Endometrium (tissue), 2 donors: ENCODE measurements at regions not wholly inside any gene's neighbourhood (a gene's known extent, or its start where the extent isn't known, plus 50 kb on each side); places are given as distances from the start of the nearest gene placed in this dataset.

Experiments used
- FAIRE-seq: peaks from 2 replicates; lab custom pipeline; 2012; peaks lifted over from hg19 to GRCh38; lab: Jason Lieb, UNC
- donor health status: control.
- donor health status: control.

GRCh38 chr2:204049635-204050034, 113.1 kb downstream of the ICOS start:
- FAIRE-seq, result no peak

DNA sequence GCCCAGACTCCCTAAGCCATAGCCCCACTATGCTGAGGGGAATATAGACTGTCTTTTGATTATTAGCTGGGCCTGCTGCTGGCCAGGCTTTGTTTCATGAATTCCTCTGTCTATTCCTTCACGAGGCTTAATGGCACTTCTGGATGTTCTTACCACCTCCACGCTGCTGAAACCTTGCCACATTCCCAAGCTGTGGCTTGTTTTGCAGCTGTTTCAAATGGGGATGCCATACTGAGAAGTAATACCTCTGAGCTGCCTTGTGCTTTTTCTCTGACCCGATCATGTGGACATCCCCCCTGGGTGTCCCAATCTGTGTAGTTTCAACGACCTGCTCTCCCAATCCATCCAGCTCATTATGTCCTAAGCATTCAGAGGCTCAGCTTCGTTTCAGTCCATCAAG, 114.1 kb downstream of the ICOS start:
- FAIRE-seq, result no peak

GRCh38 chr2:204051476-204051875, 114.9 kb downstream of the ICOS start:
- FAIRE-seq, result no peak

GRCh38 chr2:204051984-204052556, 115.5 kb downstream of the ICOS start:
- FAIRE-seq, result no peak

DNA sequence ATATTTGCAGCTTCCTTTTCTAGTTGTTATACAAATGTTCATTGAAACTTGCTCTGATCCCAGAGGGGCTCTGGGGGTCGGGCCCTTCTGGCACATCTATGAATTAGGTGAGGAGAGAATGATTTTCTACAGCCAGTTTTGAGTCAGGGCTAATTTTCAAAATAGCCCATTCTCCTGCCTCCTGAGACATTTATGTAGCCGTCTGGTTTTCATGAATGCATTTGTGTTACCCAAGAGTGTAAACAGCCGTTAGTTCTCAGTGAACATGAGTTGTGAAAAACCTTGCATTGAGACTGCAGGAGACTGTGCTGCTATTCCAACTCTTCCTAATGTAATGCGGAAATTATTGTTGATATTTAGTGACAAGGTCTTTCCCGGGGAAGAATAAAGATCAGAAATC, 122.5 kb downstream of the ICOS start:
- FAIRE-seq, result no peak

- no peak for FAIRE-seq
These were observed 124.3 kb downstream of the ICOS start for GRCh38 chr2:204060841-204061240.

GRCh38 chr2:204061241-204061640, 124.7 kb downstream of the ICOS start:
- FAIRE-seq, result no peak

DNA sequence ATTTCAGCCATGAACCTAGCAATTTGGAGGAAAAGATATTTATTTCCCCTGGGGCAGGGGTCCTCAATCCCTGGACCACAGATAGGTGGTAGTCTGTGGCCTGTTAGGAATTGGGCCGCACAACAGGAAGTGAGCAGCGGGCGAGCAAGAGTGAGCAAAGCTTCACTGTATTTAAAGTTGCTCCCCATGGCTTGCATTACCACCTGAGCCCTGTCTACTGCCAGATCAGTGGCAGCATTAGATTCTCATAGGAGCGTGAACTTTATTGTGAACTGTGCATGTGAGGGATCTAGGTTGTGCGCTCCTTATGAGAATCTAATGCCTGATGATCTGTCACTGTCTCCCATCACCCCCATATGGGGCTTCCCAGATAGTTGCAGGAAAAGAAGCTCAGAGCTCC, 127.6 kb downstream of the ICOS start:
- no peak for FAIRE-seq

DNA sequence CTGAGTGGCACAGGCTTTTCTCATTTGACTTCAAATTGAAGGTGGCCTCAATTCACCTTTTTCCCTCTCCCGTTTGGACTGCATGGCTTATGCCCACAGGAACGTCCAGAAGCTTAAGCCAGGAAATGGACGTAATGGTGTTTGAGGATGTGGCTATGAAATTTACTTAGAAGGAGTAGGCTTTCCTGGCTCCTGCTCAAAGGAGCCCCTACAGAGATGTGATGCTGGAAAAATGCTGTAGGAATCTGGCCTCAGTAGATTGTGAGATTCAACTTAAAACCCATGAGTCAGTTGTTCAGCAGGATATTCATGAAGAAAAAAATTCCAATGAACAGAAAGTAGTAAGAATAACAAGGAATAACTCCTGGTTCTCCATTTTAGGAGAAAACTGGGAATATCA, 129.0 kb downstream of the ICOS start:
- no peak for FAIRE-seq

DNA sequence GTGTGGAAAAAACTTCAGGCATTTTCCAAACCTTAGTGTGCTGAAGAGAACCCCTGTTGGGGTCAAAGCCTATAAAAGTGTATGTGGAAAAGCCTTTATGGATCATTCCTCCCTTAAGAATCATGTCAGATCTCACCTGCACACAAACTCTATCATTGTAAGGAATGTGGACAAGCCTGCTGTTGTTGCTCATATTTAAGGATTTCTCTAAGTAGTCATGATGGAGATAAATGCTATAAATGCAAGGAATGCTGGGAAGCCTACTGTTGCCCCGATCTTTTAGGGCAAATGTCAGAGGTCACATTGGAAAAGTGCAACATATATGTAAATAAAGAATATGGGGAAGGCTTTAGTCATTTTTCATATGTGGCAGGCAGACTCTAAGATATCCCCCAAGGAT, 129.5 kb downstream of the ICOS start:
- no peak for FAIRE-seq

DNA sequence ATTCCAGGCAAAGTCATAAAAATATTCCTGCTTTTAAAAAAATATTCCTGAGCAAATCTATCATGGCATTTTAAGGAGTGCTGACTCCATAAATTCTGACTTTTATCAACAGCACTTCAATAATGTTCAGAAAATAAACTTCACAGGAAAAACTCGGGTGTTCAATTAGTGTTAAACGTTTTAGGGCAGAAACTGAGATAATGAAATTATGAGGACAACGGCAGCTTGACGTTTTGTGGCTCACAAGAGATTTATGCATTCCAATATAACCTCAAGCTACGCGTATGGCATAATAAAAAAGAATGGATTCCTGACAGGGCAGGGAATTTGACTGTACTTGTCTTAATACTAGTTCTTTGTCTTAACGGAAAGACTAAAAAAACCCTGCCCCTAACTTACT, 133.2 kb downstream of the ICOS start:
- no peak for FAIRE-seq

- FAIRE-seq, result no peak
These were observed 136.1 kb downstream of the ICOS start for GRCh38 chr2:204072443-204073324.

- FAIRE-seq, result peak; percentile 99
These were observed 137.9 kb downstream of the ICOS start for GRCh38 chr2:204074456-204074855.

DNA sequence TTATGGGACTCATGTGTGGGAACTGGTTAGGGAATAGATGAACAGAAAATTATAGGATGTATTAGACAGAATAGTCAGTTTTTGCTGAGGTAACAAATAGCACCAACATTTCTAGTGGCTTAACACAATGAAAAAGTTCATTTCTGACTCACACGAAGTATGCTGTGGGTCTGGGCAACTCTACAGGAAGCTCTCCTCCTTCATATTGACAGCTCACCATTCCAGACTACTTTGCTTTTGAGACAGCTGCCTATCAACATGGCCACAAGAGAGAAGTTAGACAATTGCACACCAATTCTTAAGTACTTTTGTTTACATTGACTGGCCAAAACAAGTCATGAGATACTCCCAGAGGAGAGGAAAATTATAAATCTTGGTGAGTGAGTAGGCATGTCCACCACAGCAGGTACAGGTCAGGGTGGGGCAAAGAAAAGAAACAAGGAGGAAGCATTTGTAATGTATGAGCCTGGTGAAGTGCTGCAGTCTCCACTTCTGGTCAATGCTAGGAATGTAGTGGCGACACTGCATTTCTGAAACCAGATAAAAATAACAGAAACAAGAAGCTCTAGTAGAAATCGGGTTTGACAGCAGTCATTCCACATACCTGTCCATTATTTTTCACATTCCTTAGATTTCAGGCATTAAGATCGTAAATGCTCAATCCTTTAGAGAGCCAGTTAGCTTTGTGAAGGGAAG, 141.6 kb downstream of the ICOS start:
- FAIRE-seq, result no peak

- FAIRE-seq, result no peak
These were observed 145.2 kb downstream of the ICOS start for GRCh38 chr2:204081487-204082425.

DNA sequence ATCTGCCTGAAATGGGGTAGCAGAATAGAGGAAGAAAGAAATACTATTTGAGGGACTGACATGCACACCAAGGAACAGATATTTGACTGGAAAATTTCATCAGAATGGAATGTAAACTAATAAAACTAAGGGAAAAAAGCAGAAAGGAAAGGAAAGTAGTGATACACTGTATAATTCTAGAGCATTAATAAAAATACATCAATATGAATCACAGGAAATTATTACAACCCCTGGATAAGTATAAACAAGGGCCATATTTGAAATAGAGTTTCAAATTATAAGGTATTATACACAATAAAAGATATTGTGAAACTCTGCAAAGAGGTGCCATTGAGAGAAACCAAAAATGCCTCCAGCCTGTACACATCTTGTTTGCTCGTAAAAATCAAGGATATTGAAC, 149.6 kb downstream of the ICOS start:
- peak; percentile 61 for FAIRE-seq

GRCh38 chr2:204089105-204089504, 152.5 kb downstream of the ICOS start:
- FAIRE-seq, result no peak

GRCh38 chr2:204089574-204089973, 153.0 kb downstream of the ICOS start:
- no peak for FAIRE-seq

GRCh38 chr2:204090021-204090420, 153.5 kb downstream of the ICOS start:
- no peak for FAIRE-seq

- FAIRE-seq, result no peak
These were observed 168.2 kb downstream of the ICOS start for GRCh38 chr2:204104811-204105210.

DNA sequence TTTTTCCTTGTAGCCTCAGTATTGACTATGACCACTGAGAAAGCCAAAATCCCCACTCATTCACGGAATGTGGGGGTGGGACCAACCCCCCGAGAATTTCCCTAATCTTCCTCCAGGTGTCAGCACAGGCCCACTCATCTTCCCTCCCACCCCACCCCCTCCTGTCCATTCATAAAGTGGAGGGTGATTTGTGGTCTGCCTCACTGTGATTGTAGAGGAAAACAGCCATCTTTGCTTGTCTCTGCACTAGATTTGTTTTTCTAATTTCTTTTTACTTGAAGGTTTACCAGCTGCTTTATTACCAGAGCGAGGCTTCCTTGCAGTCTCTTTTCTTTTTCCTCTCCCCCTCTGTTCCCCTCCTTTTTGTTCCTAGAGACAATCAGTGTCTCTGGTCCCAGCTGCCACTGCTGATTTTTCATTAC, 171.8 kb downstream of the ICOS start:
- no peak for FAIRE-seq

- FAIRE-seq, result peak; percentile 97
These were observed 172.3 kb downstream of the ICOS start for GRCh38 chr2:204108781-204109295.
